GM19043 (cell line): ENCODE measurements at regions not wholly inside any gene's neighbourhood (a gene's known extent, or its start where the extent isn't known, plus 50 kb on each side); places are given as distances from the start of the nearest gene placed in this dataset.
"Not testable (repeated sequence)": the region's sequence is repeated elsewhere in the genome, so short reads cannot be mapped to it uniquely, and the experiment has no call there.

Source experiments
- ATAC-seq: cut with Tn5 transposase; IDR thresholded peaks from one replicate; pipeline ENCODE4 v1.9.1; 2021; ENCODE audit warnings: low read depth; ENCODE audit not compliant: unreplicated experiment

DNA sequence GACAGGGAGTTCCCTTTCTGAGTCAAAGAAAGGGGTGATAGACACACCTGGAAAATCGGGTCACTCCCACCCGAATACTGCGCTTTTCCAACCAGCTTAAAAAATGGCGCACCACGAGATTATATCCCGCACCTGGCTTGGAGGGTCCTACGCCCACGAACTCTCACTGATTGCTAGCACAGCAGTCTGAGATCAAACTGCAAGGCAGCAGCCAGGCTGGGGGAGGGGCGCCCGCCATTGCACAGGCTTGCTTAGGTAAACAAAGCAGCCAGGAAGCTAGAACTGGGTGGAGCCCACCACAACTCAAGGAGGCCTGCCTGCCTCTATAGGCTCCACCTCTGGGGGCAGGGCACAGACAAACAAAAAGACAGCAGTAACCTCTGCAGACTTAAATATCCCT lies 132.3 kb upstream of the ISL1 start:
- ATAC-seq: not testable (repeated sequence)

DNA sequence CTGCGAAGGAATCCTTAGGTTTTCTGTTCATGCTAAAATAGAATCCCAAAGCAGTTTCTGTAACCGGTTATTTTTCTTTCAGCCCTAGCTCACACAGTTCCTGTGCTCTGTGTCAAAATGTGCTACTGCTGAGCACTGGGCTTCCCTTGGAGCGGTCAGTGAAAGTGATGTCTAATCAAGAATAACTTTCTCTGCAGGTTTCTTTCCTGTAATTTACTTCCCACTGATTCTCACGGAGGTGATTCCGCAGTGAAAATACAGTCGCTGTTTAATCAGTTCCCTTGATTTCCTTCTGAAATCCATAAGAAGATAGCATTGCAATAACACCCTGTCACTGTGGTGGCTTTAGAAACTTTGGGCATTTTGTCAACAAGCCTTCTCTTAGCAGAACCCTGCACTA lies 112.0 kb upstream of the ISL1 start:
- no peak for ATAC-seq

DNA sequence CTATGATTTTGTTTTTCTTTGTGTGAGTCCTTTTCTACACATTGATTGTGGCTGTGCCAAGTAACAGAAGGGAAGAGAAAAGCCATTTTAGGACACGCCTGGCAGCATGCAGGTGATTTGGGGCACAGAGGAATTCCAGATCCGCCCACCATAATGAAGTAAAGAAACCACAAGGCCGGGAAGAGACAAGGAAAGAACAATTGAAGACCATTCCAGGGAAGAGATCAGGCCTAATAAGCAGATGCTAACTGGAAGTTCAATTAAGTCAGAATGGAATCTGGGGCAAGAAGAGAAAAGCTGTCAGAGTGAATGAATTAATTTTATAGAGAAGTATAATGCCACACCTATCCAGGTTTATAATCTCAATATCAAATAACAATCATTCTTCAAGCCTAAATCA lies 110.2 kb upstream of the ISL1 start:
- no peak for ATAC-seq

DNA sequence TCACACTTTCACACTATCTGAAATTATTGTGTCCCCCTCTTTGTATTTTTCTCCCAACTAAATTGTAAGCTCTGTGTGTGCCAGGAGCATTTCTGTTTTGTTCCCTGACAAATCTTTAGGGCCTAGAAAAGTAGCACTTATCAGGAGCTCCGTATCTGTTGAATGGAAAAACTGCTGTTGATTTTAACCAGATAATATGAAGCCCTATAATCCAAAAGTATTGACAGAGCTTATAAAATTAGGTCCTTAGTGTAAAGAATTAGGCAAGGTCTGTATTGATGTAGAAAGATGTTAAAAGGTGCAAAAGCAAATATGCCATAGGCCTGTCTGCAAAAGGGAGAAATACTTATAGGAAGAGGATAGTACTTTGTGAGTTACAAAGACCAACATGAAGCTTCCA lies 109.4 kb upstream of the ISL1 start:
- no peak for ATAC-seq

- ATAC-seq: no peak
Observed at GRCh38 chr5:51275428-51275827, 107.8 kb upstream of the ISL1 start.

- ATAC-seq: no peak
Observed at GRCh38 chr5:51276250-51276649, 107.0 kb upstream of the ISL1 start.

GRCh38 chr5:51278539-51278938 lies 104.7 kb upstream of the ISL1 start:
- ATAC-seq: no peak

DNA sequence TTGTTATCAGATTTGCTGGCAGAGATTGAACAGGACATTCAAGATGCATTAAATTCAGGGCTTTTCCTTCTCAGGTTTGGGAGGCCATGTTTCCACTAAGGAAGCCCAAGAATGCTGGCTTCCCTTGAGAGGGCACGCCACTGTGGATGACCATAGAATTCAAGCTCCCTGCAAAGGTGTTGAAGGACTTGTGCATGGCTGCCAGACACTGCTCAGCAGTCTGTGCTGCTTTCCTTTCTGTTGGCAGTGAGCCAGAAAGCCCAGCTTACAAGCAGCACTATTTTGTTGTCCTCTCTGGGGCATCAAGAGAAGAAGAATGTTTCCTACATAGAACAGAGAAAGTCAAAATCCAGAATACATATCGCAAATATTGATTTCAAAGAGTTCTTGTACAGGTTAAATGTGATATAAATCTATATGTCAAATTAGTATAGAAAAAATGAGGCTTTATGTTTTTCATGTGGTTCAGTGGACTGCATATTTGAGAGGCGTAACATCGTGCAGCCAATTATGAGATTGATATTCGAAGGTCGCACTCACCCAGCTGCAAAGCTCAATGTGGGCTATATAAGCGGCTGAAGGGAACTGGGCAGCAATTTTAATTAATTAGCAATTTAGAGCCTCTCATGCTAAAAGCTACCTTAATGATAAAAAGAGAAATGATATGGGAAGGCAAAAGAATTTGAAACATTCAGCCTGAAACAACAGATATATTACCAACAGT lies 103.1 kb upstream of the ISL1 start:
- ATAC-seq: no peak

DNA sequence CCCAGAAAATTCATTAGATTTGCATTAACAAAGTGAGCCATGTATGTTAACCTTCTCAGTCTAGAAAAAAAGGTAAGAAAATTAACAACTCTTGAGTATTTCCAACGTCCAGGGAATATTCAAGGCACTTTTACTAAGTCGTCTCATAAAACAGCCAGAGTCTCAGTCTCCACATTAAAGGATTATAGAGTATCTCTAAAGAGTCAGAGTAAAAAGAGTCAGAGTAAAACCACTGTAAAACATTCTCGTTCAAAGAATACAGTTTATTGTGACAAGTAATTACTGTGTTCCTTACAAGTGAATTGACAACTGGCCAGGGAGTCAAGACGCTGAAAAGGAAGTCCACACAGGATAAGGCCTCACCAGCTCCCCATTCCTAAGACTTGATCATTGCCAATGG lies 97.2 kb upstream of the ISL1 start:
- no peak for ATAC-seq

GRCh38 chr5:51302343-51302742 lies 80.9 kb upstream of the ISL1 start:
- ATAC-seq: no peak

- no peak for ATAC-seq
Observed at GRCh38 chr5:51326844-51327243, 56.4 kb upstream of the ISL1 start.
